HEK293 (cell line): ENCODE measurements at regions not wholly inside any gene's neighbourhood (a gene's known extent, or its start where the extent isn't known, plus 50 kb on each side); places are given as distances from the start of the nearest gene placed in this dataset.
A peak's percentile ranks its signal among the peaks of the same experiment; 100 is the strongest.

Experiments used
- BCL11A ChIP-seq: fragments of 450-650 bp; formaldehyde crosslinking; IDR thresholded peaks from 2 replicates; pipeline ENCODE4 v1.5.1; 2016; ENCODE audit warnings: low read depth, missing biosample characterization, missing genetic modification characterization
- FEZF1 ChIP-seq: fragments of 450-650 bp; formaldehyde crosslinking; IDR thresholded peaks from 2 replicates; pipeline ENCODE4 v1.5.1; 2016; ENCODE audit warnings: missing biosample characterization, missing genetic modification characterization
- KLF1 ChIP-seq: fragments of 450-650 bp; formaldehyde crosslinking; IDR thresholded peaks from 2 replicates; pipeline ENCODE4 v1.5.1; 2016; ENCODE audit warnings: missing biosample characterization, missing genetic modification characterization
- KLF8 ChIP-seq: fragments of 450-650 bp; formaldehyde crosslinking; IDR thresholded peaks from 2 replicates; pipeline ENCODE4 v1.5.1; 2016; ENCODE audit warnings: missing biosample characterization, missing genetic modification characterization
- KLF9 ChIP-seq: fragments of 450-650 bp; formaldehyde crosslinking; IDR thresholded peaks from 2 replicates; pipeline ENCODE4 v1.5.1; 2016; ENCODE audit warnings: missing biosample characterization, missing genetic modification characterization, low read depth
- OSR2 ChIP-seq: fragments of 450-650 bp; formaldehyde crosslinking; IDR thresholded peaks from 2 replicates; pipeline ENCODE4 v1.5.1; 2016; ENCODE audit warnings: missing biosample characterization, missing genetic modification characterization
- PRDM2 ChIP-seq: fragments of 450-650 bp; formaldehyde crosslinking; IDR thresholded peaks from 2 replicates; pipeline ENCODE4 v1.5.1; 2016; ENCODE audit warnings: missing biosample characterization, missing genetic modification characterization, borderline replicate concordance
- SP7 ChIP-seq: fragments of 450-650 bp; formaldehyde crosslinking; IDR thresholded peaks from 2 replicates; pipeline ENCODE4 v1.5.1; 2016; ENCODE audit warnings: missing biosample characterization, missing genetic modification characterization
- ZBTB1 ChIP-seq: fragments of 450-650 bp; formaldehyde crosslinking; IDR thresholded peaks from 2 replicates; pipeline ENCODE4 v1.5.1; 2016; ENCODE audit warnings: missing biosample characterization, missing genetic modification characterization
- ZBTB48 ChIP-seq: fragments of 450-650 bp; formaldehyde crosslinking; IDR thresholded peaks from 2 replicates; pipeline ENCODE4 v1.5.1; 2016; ENCODE audit warnings: missing biosample characterization, missing genetic modification characterization
- ZEB2 ChIP-seq: fragments of 450-650 bp; formaldehyde crosslinking; IDR thresholded peaks from 2 replicates; pipeline ENCODE4 v1.5.1; 2016; ENCODE audit warnings: missing biosample characterization, missing genetic modification characterization
- ZFP41 ChIP-seq: fragments of 450-650 bp; formaldehyde crosslinking; IDR thresholded peaks from 2 replicates; pipeline ENCODE4 v1.5.1; 2016; ENCODE audit warnings: missing biosample characterization, missing genetic modification characterization, borderline replicate concordance
- ZIC2 ChIP-seq: fragments of 450-650 bp; formaldehyde crosslinking; IDR thresholded peaks from 2 replicates; pipeline ENCODE4 v1.5.1; 2016; ENCODE audit warnings: missing biosample characterization, missing genetic modification characterization
- ZNF10 ChIP-seq: fragments of 450-650 bp; formaldehyde crosslinking; IDR thresholded peaks from 2 replicates; pipeline ENCODE4 v1.5.1; 2017; ENCODE audit warnings: missing biosample characterization, missing genetic modification characterization
- ZNF132 ChIP-seq: fragments of 450-650 bp; formaldehyde crosslinking; IDR thresholded peaks from 2 replicates; pipeline ENCODE4 v1.5.1; 2017; ENCODE audit warnings: missing biosample characterization, missing genetic modification characterization, borderline replicate concordance
- ZNF157 ChIP-seq: fragments of 450-650 bp; formaldehyde crosslinking; IDR thresholded peaks from 2 replicates; pipeline ENCODE4 v1.5.1; 2016; ENCODE audit warnings: missing biosample characterization, missing genetic modification characterization
- ZNF423 ChIP-seq: fragments of 450-650 bp; formaldehyde crosslinking; IDR thresholded peaks from 2 replicates; pipeline ENCODE4 v1.5.1; 2016; ENCODE audit warnings: missing biosample characterization, missing genetic modification characterization
- ZNF529 ChIP-seq: fragments of 450-650 bp; formaldehyde crosslinking; IDR thresholded peaks from 2 replicates; pipeline ENCODE4 v1.5.1; 2017; ENCODE audit warnings: missing genetic modification characterization, missing biosample characterization; ENCODE audit not compliant: insufficient replicate concordance
- ZNF596 ChIP-seq: fragments of 450-650 bp; IDR thresholded peaks from 2 replicates; pipeline ENCODE4 v1.5.0; 2018; ENCODE audit warnings: missing biosample characterization, mild to moderate bottlenecking, missing genetic modification characterization, moderate library complexity
- ZNF626 ChIP-seq: fragments of 450-650 bp; sonication (Bioruptor Pico); formaldehyde crosslinking; IDR thresholded peaks from 2 replicates; pipeline ENCODE4 v1.5.1; 2018; ENCODE audit warnings: missing biosample characterization, missing genetic modification characterization, inconsistent platforms
- ZNF664 ChIP-seq: fragments of 450-650 bp; formaldehyde crosslinking; IDR thresholded peaks from 2 replicates; pipeline ENCODE4 v1.5.1; 2016; ENCODE audit warnings: missing biosample characterization, missing genetic modification characterization
- ZNF777 ChIP-seq: fragments of 450-650 bp; formaldehyde crosslinking; IDR thresholded peaks from 2 replicates; pipeline ENCODE4 v1.5.1; 2017; ENCODE audit warnings: missing biosample characterization, missing genetic modification characterization, borderline replicate concordance
- ZNF785 ChIP-seq: fragments of 450-650 bp; formaldehyde crosslinking; IDR thresholded peaks from 2 replicates; pipeline ENCODE4 v1.5.1; 2016; ENCODE audit warnings: missing biosample characterization, missing genetic modification characterization
- ZNF830 ChIP-seq: fragments of 450-650 bp; IDR thresholded peaks from 2 replicates; pipeline ENCODE4 v1.5.0; 2018; ENCODE audit warnings: missing biosample characterization, missing genetic modification characterization, low read depth, mild to moderate bottlenecking, moderate library complexity
- TF ChIP-seq, protein P1 (sequence below): fragments of 450-650 bp; formaldehyde crosslinking; IDR thresholded peaks from 2 replicates; pipeline ENCODE4 v1.5.1; 2016; ENCODE audit warnings: missing biosample characterization, missing genetic modification characterization
- TF ChIP-seq, protein P2 (sequence below): fragments of 450-650 bp; formaldehyde crosslinking; IDR thresholded peaks from 2 replicates; pipeline ENCODE4 v1.5.1; 2016; ENCODE audit warnings: missing biosample characterization, missing genetic modification characterization, borderline replicate concordance
- TF ChIP-seq, protein P3 (sequence below): fragments of 450-650 bp; formaldehyde crosslinking; IDR thresholded peaks from 2 replicates; pipeline ENCODE4 v1.5.1; 2016; ENCODE audit warnings: missing biosample characterization, missing genetic modification characterization

DNA sequence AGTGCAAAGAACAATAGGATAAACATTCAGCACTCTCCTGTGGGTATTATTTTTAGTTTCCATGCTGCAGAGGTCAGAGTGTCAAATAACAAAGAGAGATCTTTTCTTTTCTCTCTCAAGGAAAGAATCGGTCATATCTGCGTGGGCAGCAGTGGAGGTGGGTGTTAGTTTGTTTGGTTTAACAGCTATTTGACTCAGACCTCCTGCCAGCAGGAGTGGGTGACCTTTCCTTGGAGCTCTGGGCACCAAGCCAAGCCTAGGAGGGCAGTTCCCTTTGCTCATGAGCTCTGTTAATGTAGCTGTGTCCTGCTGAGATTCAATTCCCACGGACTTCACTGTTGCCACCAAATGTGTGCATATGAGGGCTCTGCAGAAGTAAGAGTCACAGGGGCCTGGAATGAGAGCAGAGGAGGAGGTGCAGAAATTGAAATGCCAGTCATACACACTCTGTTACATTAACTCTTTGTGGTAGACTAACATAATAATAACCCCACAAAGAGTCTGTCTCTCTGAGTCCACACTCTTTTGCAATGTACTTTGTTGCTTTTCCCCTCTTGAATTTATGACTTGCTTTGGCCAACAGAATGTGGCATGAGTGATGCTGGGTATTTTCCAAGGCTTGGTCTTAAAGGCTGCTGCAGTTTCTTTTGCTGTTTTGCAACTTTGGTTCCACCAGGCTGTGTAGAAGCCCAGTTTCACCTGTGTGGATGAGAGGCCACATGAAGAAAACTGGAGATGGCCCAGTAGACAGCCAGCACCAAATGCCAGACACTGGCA is 76.0 kb upstream of the GRK3 start (continued):
- TF ChIP-seq PRDM2 (tag by site-specific recombination) = no peak
- TF ChIP-seq FEZF1 (tag by site-specific recombination) = peak; percentile 86
- TF ChIP-seq ZNF423 = peak; percentile 76; the same call in 1 of the 2 replicates
- TF ChIP-seq, protein P1, sequence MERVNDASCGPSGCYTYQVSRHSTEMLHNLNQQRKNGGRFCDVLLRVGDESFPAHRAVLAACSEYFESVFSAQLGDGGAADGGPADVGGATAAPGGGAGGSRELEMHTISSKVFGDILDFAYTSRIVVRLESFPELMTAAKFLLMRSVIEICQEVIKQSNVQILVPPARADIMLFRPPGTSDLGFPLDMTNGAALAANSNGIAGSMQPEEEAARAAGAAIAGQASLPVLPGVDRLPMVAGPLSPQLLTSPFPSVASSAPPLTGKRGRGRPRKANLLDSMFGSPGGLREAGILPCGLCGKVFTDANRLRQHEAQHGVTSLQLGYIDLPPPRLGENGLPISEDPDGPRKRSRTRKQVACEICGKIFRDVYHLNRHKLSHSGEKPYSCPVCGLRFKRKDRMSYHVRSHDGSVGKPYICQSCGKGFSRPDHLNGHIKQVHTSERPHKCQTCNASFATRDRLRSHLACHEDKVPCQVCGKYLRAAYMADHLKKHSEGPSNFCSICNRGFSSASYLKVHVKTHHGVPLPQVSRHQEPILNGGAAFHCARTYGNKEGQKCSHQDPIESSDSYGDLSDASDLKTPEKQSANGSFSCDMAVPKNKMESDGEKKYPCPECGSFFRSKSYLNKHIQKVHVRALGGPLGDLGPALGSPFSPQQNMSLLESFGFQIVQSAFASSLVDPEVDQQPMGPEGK (tag by site-specific recombination) = peak; percentile 46; the same call in 1 of the 2 replicates
- TF ChIP-seq ZNF10 (tag by site-specific recombination) = no peak
- peak; percentile 67; the same call in 1 of the 2 replicates for TF ChIP-seq OSR2 (tag by site-specific recombination)
- TF ChIP-seq ZNF777 (tag by site-specific recombination) = no peak
- TF ChIP-seq ZNF529 = no peak
- TF ChIP-seq KLF1 (tag by site-specific recombination) = peak; percentile 47
- peak; percentile 94 for TF ChIP-seq ZIC2 (tag by site-specific recombination)
- TF ChIP-seq BCL11A (tag by site-specific recombination) = no peak
- peak; percentile 85; the same call in 1 of the 2 replicates for TF ChIP-seq SP7 (tag by site-specific recombination)
- no peak for TF ChIP-seq KLF8 (tag by site-specific recombination)
- 0 out of 2 replicates have a peak, but pooled peaks have one; percentile 8 for TF ChIP-seq ZNF596 (tag by site-specific recombination)
- TF ChIP-seq, protein P2, sequence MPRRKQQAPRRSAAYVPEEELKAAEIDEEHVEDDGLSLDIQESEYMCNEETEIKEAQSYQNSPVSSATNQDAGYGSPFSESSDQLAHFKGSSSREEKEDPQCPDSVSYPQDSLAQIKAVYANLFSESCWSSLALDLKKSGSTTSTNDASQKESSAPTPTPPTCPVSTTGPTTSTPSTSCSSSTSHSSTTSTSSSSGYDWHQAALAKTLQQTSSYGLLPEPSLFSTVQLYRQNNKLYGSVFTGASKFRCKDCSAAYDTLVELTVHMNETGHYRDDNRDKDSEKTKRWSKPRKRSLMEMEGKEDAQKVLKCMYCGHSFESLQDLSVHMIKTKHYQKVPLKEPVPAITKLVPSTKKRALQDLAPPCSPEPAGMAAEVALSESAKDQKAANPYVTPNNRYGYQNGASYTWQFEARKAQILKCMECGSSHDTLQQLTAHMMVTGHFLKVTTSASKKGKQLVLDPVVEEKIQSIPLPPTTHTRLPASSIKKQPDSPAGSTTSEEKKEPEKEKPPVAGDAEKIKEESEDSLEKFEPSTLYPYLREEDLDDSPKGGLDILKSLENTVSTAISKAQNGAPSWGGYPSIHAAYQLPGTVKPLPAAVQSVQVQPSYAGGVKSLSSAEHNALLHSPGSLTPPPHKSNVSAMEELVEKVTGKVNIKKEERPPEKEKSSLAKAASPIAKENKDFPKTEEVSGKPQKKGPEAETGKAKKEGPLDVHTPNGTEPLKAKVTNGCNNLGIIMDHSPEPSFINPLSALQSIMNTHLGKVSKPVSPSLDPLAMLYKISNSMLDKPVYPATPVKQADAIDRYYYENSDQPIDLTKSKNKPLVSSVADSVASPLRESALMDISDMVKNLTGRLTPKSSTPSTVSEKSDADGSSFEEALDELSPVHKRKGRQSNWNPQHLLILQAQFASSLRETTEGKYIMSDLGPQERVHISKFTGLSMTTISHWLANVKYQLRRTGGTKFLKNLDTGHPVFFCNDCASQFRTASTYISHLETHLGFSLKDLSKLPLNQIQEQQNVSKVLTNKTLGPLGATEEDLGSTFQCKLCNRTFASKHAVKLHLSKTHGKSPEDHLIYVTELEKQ (tag by site-specific recombination) = no peak
- no peak for TF ChIP-seq ZNF132
- no peak for TF ChIP-seq KLF9
- TF ChIP-seq, protein P3, sequence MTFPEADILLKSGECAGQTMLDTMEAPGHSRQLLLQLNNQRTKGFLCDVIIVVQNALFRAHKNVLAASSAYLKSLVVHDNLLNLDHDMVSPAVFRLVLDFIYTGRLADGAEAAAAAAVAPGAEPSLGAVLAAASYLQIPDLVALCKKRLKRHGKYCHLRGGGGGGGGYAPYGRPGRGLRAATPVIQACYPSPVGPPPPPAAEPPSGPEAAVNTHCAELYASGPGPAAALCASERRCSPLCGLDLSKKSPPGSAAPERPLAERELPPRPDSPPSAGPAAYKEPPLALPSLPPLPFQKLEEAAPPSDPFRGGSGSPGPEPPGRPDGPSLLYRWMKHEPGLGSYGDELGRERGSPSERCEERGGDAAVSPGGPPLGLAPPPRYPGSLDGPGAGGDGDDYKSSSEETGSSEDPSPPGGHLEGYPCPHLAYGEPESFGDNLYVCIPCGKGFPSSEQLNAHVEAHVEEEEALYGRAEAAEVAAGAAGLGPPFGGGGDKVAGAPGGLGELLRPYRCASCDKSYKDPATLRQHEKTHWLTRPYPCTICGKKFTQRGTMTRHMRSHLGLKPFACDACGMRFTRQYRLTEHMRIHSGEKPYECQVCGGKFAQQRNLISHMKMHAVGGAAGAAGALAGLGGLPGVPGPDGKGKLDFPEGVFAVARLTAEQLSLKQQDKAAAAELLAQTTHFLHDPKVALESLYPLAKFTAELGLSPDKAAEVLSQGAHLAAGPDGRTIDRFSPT (tag by site-specific recombination) = no peak
- no peak for TF ChIP-seq ZBTB1 (tag by site-specific recombination)
- TF ChIP-seq ZEB2 (tag by site-specific recombination) = no peak
- no peak for TF ChIP-seq ZNF785 (tag by site-specific recombination)
- no peak for TF ChIP-seq ZFP41 (tag by site-specific recombination)
- TF ChIP-seq ZNF664 (tag by site-specific recombination) = no peak
- TF ChIP-seq ZBTB48 = no peak
- TF ChIP-seq ZNF830 (tag by site-specific recombination) = no peak
- no peak for TF ChIP-seq ZNF626 (tag by site-specific recombination)
- TF ChIP-seq ZNF157 (tag by site-specific recombination) = no peak
